ENCODE measurements at regions not wholly inside any gene's neighbourhood (a gene's known extent, or its start where the extent isn't known, plus 50 kb on each side); places are given as distances from the start of the nearest gene placed in this dataset.
A peak's percentile ranks its signal among the peaks of the same experiment; 100 is the strongest.
"Not testable (repeated sequence)": the region's sequence is repeated elsewhere in the genome, so short reads cannot be mapped to it uniquely, and the experiment has no call there.

DNA sequence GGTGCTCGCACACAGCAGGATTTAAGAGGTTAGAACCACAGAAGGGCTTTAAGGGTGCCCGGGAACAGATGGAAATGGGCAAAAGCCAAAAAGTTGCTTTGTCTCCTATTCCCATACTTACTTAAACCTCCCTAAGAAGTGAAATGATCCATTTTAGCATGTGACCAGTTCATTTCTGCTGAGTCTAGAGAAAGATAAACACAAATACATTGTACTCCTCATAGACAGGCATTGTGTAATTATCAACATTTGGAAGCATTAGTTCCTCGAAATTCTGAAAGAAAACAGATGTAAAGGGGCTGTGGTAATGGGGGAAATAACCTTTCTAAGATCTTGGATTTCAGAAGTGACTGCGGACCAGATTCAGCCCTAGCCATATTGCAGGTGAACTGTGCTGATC lies 178.3 kb downstream of the CYB561 start:
- no peak for DNase-seq

DNA sequence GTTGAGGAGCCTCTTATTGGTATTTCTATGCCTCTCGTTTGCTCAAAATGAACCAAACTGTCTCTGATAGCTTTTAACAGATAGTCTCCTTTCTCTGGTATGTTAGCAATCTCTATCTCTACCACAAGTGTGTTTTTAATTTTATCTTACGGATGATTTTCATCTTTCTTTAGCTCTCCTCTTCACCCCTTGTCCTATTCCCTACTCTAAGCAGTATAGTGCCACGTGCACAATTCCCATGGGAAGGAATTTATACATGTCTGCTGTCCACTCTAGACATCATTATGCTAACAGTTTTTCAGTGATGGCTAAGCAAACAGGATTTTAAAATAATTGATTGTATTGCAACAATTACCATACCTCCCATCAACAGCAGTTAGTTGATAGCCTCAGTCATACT lies 177.3 kb downstream of the CYB561 start:
- DNase-seq = no peak

DNA sequence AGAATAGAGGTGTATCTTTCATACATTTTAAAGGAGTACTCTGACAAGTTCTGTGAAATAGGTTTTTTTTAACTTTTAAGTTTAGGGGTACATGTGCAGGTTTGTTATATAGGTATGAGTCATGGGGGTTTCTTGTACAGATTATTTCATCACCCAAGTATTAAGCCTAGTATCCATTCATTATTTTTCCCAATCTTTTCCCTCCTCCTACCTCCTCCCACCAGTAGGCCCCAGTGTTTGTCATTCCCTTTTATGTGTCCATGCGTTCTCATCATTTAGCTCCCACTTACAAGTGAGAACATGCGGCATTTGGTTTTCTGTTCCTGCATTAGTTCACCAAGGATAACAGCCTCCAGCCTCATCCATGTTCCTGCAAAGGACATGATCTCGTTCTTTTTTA lies 175.5 kb downstream of the CYB561 start:
- no peak for DNase-seq

DNA sequence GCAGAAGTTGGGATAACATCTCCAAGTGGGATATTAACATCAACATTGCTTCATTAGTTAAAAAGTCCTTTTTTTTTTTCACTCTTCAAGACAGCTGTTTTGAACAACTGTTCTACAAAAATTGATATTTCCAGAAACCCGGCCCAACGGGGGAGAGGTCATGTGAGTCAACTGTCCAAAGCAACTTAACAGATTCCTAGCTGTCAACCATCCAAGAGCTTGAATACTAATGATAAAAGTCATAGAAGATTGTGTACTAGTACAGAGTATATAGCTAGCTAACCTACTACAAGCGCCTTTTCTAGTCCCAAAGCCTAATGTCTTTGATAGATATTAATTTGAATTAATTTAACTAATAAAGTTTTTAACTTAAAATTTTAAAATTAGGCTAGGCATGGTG lies 172.0 kb downstream of the CYB561 start:
- no peak for DNase-seq

DNA sequence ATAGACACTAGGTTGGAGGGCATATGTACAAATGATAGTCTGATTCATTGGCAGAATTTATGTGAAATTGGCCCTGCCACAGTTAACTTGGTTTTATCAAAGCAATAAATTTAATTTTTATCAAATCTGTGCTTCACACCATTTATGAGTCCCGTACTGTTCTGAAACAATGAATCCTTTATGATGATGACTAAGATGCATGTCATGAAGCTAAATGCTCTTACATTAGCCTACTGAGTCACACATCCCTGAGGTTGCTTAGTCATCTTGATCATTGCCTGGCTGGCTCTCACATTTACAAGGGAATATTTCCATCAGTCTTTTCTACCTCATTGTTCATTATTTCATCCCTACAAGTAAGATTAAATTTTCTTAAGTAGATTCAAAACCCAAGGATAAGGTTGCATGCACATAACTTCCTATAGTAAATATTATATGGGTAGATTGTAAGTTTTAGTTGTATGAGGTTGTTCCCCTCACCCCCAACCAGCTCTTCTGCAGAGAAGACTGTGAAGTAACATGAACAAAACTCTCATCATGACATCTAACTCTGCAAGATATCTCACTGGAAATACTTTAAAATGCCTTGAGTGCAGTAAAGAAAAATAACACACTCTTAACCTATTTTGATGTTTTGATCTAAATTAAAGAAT lies 170.7 kb downstream of the CYB561 start:
- no peak for DNase-seq

DNA sequence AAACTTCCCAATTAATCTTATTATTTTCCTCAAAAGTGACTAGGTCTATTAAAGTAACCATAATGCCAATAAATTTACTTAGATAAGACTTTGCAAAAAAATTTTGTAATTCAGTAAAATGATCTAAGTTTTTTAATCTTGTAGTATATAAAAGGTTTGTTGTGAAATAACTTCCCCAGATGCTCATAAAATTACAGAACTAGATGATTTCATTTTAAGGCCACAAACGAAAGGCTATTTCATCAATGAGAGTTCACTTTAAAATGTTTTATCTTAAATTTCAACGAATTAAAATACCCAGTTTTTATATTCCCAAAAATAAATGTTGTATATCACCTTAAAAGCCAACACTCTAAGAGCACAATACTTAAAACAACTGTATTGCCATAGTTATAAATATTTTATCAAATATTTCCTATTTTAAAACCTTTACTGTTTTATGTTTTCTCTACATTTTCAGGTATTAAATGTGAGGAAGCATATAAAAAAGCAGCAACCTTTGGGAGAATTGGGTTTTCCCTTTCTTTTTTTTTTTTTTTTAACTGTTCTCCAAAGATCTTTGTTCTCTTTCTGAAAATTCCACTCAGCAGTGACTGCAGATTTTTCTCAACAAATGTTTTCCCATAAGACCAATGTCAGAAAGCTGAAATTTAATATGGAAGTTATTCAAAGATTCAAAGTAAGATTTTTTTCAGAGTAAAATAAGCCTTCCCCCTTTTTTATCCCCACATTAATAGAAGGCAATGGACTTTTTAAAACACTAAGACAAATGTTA lies 169.9 kb downstream of the CYB561 start:
- DNase-seq = no peak

DNA sequence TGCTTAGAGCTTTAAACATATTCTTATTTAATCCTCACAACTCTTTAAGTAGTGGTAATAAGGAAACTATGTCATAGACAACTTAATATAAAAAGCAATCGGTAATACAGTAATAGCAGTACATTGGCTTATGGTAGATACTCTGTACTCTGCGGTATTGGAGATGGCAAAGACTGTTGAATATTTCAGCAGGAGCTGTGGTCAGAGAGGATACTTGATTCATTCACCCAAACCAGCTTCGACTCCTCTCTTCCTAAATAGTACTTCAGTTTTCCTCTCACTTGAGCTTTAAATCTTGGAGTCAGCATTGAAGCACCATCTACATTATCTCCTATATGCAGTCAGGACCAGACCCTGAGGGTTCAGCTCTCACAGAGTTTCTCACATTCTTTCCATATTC lies 169.3 kb downstream of the CYB561 start:
- no peak for DNase-seq

DNA sequence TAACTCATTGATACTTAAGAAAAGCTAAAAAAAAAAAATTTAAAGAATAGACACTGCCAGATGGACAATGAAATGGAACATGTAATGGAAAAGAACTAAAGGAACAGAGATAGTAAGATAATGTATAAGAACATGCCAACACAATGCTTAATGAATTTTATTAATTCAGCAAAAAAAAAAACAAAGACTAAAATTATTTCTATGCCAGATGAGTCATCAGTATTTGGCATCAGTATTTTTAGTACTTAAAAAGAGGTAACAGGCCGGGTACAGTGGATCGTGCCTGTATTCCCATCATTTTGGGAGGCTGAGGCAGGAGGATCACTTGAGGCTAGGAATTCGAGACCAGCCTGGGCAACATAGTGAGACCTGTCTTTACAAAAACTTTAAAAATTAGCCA lies 168.5 kb downstream of the CYB561 start:
- no peak for DNase-seq

DNA sequence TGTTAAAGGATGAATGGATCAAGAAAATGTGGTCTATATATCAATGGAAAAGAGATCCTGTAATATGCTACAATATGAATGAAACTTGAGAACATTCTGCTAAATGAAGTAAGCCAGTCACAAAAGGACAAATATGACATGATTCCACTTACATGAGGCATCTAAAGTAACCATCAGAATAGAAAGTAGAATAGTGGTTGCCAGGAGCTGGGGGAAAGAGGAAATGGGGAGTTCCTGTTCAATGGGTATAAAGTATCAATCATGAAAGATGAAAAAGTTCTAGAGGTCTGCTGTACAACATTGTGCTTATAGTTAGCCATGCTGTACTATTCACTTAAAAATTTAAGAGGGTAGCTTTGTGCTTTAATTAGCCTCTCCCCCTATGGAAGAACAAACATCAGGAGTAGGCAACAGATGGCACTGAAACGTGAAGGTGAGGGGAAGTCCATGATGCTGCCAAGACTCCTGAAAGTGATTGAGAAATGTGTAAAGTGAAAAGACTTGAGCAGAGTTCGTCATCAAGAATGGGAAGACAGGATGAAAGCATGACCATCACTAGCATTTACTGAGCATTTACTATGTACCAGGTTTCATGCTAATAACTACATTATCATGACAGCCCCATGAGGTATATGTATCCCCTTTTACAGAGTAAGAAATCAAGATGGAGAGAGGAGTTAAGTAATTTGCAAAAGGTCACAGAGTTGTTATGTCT lies 167.2 kb downstream of the CYB561 start:
- DNase-seq = no peak

DNA sequence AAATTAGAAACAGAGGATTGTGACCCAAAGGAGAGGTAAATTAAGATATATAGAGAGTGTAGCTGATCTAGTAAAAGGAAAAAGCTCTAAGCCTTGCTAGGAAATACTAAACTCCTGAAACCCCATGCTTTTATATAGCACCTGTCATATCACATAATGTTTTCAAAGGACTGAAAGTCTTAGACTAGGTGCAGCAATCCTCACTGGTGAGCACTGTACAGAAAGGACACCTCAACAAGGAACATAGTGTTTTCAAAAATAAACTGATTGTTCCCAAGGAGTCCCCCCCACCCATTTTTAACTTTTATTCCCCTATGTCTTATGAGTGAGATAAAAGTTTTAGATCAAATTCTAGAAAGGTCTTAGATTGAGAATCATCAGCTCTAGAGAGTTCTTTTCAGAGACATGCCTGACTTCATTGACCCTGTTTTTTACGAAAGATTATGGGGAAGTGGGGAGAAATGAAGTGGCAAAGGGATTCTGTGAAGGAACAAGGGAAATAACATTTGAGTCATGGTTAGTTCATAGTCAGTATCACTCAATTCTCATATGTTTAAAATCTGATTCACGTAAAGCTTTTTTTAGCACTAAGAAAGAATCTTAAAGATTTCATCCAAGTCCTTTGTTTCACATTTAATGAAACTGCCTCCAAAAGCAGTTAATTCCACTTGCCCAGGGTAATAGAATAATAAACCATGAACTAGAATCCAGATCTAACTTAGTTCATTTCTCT lies 166.4 kb downstream of the CYB561 start:
- no peak for DNase-seq

DNA sequence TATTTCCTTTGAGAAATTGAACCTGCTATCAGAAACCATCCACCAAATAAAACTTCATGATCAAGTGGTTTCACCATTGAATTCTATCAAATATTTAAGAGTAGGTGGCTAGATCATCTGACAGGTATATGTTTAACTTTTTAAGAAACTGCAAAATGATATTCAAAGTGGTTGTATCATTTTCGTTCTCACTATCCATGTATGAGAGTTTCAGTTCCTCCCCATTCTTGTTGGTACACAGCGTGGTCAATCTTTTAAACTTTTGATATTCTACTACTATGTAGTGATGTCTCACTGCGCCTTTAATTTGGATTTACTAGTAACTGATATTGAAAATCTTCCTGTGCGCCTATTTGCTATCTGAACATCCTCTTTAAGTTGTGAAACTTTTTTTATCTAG lies 163.7 kb downstream of the CYB561 start:
- DNase-seq = no peak

DNA sequence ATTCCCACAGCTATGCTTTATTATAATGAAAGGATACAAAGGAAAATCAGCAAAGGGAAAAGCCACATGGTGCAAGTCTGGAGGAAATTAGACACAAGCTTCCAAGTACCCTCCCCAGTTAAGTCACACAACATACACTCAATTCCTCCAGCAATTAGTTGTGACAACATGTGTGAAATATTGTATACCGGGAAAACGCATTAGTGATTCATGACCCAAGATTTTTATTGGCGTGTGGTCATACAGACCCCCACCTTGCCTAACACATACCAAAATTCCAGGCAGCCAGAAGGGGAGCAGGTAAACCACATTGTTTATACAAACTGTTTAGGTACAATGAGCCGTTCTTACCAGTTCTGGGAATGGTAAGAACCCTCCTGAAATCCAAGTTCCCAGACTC lies 160.6 kb downstream of the CYB561 start:
- no peak for DNase-seq

DNA sequence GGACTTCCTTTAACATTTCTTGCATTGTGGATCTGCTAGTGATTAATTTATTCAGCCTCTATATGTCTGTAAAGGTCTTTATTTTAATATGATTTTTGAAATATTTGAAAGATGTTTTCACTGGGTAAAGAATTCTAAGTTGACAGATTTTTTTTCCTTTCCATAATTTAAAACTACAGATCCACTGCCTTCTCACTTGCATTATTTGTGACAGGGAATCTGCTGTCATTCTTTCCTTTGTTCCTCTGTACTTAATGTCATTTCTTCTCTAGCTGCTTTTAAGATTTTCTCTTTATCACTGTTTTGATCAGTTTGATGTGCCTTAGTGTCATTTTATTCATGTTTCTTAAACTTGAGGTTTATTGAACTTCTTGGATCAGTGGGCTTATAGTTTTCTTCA lies 159.9 kb downstream of the CYB561 start:
- DNase-seq = no peak

DNA sequence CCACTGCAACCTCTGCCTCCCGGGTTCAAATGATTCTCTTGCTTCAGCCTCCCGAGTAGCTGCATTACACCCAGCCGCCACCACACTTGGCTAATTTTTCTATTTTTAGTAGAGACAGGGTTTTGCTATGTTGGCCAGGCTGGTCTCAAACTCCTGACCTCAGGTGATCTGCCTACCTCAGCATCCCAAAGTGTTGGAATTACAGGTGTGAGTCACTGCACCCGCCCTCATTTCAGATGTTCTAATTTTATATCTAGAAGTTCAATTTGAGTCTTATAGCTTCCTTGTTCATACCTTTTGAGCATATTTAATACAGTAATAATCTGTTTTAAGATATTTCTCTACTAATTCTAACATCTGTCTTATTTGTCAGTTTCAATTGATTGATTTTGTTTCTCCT lies 159.1 kb downstream of the CYB561 start:
- not testable (repeated sequence) for DNase-seq

DNA sequence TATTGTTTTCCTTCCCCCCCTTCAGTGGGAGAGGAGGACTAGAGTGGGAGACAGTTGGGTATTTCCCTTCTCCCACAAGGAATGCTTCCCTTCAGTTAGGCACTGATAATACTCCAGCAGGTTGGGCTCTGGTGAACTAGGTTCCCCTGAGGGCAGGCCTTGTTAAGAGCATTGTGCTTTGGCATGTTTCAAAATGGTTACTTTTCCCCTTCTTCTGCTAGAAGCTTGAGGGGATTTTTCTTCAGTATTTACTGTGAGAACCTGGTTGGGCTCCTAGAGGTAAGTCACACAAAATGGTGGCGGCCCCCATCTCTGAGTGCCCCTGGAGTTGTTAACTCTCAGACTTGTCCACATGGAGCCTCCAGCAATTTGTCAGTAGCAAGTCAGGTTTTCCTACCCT lies 156.2 kb downstream of the CYB561 start:
- no peak for DNase-seq

DNA sequence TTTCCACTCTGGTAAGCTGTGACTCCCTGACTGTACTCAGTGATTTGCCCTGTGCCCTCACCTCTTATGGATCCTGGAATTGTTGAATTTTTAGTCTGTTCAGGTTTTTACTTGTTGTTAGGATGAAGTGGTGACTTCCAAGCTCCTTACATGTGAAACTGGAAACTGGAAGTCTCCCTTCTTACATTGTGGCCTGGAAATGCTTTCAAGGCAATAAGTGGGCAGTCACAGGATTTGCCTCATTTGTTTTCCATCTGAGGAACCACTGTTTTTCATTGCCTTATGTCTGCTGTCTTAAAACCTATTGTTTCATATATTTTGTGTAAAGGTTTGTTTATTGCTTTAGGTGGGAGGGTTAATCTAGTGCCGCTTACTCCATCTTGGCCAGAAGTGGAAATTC lies 155.8 kb downstream of the CYB561 start:
- no peak for DNase-seq

DNA sequence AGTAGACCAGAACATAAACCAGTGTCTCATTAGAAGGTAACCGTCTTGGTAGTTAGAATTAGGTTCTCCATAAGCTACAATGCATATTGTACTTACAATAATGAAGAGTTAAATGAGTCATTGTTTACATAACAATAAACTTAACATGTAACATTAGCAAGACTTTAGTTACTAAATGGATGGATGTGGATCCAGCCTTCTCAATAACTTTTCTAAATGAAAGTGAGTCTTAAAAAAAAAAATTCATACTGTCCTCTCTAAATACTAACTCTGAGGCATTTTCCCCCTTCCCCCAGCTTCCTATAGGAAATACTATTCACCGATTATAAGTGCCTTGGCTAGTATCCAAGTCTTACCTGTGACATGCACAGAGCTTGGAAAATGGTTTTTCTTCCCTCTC lies 155.3 kb downstream of the CYB561 start:
- DNase-seq = peak; percentile 2

DNA sequence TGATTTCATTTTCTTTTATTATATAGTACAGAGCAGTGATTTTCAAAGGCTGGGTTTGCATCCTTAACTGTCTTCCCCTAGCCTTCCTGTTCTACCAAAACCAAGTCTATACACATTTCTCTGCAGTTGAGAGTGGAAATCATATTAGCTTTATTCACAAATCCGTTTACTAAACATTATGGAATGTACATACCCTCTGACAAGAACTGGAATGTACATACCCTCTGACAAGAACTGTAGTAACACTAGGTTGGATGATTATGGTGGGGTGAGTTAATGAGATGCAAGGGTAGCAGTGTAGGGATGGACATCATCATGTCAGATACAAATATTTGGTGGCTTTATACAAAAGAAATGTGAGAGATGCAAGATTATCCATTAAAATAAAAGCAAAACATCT lies 154.8 kb downstream of the CYB561 start:
- no peak for DNase-seq

DNA sequence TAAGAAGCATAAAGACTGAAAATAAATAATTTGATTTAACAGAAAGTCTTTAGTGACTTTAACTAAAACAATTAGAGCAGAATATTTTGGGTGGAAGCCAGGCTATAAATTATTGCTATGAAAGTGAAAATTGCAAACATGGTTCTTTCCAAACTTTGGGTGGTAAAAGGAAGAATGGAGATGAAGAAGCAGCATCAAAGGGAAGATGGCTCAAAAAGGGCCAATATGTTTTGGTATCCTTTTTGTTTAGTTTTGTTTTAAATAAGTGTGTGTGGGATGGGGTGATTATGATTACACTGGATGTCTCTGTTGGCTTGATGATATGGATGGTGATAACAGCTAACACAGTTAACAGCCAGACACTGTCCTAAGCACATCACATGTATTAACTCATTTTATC lies 153.7 kb downstream of the CYB561 start:
- no peak for DNase-seq

DNA sequence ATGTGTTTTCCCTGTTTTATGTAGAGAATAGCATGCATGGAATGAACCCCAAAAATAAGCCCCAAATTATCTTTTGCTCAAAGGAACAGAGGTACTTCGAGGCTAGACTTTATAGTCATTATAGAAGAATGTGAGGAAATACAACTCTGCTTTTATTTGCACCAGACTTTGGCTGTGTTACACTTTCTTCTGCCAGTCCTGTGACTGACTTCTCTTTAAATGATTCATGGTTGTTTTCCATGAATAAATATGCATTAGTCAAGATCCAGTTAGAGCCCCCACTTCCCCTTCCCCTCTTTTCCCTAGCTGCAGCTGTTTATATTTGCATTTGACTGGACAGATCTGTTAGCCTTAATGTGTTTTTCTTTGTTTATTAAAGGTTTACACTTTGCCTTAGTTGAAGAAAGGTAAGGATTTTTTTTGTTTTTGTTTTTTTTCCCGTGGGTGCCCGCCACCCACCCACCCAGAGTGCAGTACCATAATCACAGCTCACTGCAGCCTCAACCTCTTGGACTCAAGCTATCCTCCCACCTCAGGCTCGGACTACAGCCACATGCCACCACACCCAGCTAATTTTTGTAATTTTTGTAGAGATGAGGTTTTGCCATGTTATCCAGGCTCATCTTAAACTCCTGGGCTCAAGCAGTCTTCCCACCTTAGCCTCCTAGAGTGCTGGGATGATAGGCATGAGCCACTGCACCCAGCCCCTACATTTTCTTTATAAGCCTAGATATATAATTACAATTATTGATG lies 152.6 kb downstream of the CYB561 start:
- no peak for DNase-seq

DNA sequence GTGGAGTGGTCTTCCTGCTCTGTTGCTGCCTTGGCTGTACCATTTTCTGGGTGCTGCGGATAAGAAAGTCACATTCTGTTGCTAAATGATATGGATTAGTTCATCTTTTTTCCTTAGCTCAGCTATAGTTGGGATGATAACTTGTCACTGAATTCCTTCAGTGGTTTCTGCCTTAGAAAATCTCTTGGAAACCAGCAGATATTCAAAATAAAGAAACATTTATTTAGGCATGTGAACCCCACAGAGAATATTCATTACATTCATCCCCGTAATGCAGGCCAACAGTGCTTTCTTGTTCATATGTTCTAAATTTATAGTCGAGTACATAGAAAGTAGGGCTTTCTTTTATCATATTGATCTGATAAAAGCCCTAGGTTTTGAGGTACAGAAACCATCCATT lies 151.3 kb downstream of the CYB561 start:
- DNase-seq = no peak

DNA sequence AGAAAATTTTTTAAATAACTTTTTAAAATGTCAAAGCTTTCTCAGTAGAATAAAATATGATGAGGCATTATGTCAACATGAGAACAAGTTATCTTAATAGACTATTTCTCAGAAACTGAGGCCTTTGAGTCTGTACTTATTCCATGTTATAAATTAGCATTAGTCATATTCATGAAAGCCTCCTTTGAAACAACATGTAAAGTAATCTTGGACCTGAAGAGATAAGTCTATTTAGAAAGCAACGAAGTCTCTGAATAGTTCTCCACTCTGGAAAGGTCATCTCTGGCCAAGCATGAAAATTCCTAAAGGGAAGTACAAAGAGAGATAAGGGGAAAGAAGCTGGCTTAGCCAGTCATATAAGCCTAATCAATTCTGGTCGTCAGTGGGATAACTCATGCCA lies 150.8 kb downstream of the CYB561 start:
- DNase-seq = no peak
